ENCODE measurements at regions not wholly inside any gene's neighbourhood (a gene's known extent, or its start where the extent isn't known, plus 50 kb on each side); places are given as distances from the start of the nearest gene placed in this dataset.

DNA sequence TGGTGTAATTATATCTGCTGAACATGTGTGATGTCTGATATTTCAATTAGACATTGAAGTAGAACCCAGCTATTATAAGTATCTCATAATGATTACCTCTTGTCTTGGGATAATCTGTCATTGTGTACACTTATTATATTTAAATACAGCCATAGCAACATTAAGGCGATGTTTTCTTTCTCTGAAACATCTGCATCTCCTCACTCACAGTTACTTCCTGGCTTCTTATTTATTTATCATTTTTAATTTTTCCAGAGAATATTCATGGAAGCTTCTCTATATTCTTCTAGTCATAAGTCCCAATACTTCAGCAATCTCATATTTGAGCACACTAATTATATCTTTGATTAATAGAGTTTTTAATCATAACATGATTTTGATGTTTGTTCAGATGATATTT, 103.8 kb upstream of the FBN2 start:
- TF ChIP-seq, protein P1, sequence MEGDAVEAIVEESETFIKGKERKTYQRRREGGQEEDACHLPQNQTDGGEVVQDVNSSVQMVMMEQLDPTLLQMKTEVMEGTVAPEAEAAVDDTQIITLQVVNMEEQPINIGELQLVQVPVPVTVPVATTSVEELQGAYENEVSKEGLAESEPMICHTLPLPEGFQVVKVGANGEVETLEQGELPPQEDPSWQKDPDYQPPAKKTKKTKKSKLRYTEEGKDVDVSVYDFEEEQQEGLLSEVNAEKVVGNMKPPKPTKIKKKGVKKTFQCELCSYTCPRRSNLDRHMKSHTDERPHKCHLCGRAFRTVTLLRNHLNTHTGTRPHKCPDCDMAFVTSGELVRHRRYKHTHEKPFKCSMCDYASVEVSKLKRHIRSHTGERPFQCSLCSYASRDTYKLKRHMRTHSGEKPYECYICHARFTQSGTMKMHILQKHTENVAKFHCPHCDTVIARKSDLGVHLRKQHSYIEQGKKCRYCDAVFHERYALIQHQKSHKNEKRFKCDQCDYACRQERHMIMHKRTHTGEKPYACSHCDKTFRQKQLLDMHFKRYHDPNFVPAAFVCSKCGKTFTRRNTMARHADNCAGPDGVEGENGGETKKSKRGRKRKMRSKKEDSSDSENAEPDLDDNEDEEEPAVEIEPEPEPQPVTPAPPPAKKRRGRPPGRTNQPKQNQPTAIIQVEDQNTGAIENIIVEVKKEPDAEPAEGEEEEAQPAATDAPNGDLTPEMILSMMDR (conservative IDR thresholded peaks at IDR 0.05) = no peak
- Mint-ChIP-seq H3K27me3 (ENCODE audit: low read depth) (no peaks in the 10 kb centered on the region), H3K4me1 (no peaks in the 10 kb centered on the region), H3K4me3 (no peak overlapping the region), H3K36me3 (ENCODE audit: low read depth) (no peaks in the 10 kb centered on the region), H3K9me3 (peaks cover 5% of the 10 kb centered on the region), H3K27ac (ENCODE audit: unreplicated experiment) (no peak overlapping the region)
- no peak for DNase-seq (ENCODE audit: low read depth, low spot score)

DNA sequence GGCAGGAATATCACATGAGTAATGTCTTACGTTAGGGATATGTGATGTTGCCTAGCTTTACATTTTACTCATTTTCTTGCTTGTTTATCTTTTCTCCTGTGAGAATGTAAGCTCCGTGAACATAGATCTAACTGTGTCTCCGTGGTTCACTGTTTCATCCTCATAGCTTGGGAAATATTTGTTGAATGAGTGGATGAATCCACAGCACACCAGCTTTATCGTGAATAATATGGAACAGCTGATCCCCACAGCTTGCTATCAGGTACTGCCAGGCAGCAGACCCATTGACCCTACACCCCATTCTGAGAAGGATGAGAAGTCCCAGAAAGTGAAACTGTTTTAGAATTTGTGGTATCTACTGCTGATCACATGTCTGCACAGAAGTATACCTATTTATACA, 106.8 kb upstream of the FBN2 start:
- Mint-ChIP-seq H3K27me3 (ENCODE audit: low read depth) (no peaks in the 10 kb centered on the region), H3K36me3 (ENCODE audit: low read depth) (no peaks in the 10 kb centered on the region), H3K9me3 (peaks cover 5% of the 10 kb centered on the region), H3K27ac (ENCODE audit: unreplicated experiment) (no peak overlapping the region), H3K4me3 (no peak overlapping the region), H3K4me1 (no peaks in the 10 kb centered on the region)
- TF ChIP-seq, protein P1 (conservative IDR thresholded peaks at IDR 0.05) = no peak
- DNase-seq (ENCODE audit: low read depth, low spot score) = no peak

DNA sequence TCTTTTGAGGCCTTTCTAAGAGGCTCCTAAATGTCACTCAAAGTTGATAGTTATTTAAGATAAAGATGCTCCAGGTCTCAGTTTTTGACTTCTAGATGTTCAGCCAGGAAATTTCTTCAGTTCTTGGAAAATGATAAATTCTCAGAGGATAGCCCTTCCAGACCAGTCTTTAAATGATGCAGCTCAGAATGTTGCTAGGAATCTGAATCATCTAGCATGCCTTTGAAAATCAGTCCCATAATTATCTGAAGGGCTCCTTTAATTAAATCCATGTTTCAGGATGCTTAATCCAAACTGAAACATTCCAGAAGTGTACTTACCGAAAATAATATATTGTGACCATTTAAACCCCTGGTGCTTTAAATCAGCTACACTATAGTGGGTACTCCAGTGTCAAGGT, 107.5 kb upstream of the FBN2 start:
- no peak overlapping the region for H3K4me3 Mint-ChIP-seq
- H3K4me1 Mint-ChIP-seq = no peaks in the 10 kb centered on the region
- no peak overlapping the region for H3K27ac Mint-ChIP-seq (ENCODE audit: unreplicated experiment)
- no peaks in the 10 kb centered on the region for H3K27me3 Mint-ChIP-seq (ENCODE audit: low read depth)
- DNase-seq (ENCODE audit: low read depth, low spot score) = no peak
- H3K9me3 Mint-ChIP-seq = peaks cover 3% of the 10 kb centered on the region
- H3K36me3 Mint-ChIP-seq (ENCODE audit: low read depth) = no peaks in the 10 kb centered on the region
- TF ChIP-seq, protein P1 (conservative IDR thresholded peaks at IDR 0.05) = no peak

DNA sequence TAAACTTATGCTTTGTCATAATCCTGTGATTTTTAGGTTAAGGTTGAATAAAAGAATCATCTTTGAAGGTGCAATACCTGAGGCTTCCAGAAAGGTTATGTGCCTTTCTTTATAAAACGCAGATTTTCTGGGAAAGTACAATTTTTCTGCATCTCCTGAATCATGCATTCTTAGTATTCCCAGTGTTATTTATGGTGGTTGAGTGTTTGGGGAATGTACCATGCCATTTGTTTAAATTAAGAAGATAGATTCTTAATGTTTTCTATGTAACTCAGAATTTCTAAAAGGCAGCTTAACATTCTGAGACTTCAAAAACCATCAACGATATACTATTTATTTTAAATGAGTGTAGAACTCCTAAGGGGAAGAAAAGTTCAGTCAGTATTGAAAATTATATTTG, 108.1 kb upstream of the FBN2 start:
- Mint-ChIP-seq H3K9me3 (no peaks in the 10 kb centered on the region), H3K27me3 (ENCODE audit: low read depth) (no peaks in the 10 kb centered on the region), H3K27ac (ENCODE audit: unreplicated experiment) (no peak overlapping the region), H3K4me1 (no peaks in the 10 kb centered on the region), H3K36me3 (ENCODE audit: low read depth) (no peaks in the 10 kb centered on the region), H3K4me3 (no peak overlapping the region)
- no peak for DNase-seq (ENCODE audit: low read depth, low spot score)
- TF ChIP-seq, protein P1 (conservative IDR thresholded peaks at IDR 0.05) = no peak

DNA sequence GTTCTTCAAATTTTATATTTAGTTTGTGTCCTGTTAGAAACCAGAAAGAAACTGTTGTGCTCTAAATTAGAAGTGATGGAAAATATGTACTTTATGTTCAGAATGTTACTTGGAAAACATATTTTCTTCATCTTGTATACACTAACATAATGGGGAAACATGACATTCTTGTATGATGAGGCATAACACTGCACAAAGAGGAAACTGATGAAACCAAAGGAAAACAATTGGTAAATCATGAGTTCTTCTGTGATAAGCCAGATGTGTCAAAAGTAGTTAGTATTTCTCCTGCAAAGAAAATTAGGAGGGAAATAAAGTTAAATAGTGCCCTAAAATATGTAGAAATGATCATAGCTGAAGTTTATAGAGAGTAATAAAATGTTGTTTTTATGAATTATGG, 111.1 kb upstream of the FBN2 start:
- no peak overlapping the region for H3K4me3 Mint-ChIP-seq
- no peaks in the 10 kb centered on the region for H3K27me3 Mint-ChIP-seq (ENCODE audit: low read depth)
- TF ChIP-seq, protein P1 (conservative IDR thresholded peaks at IDR 0.05) = no peak
- H3K4me1 Mint-ChIP-seq = no peaks in the 10 kb centered on the region
- H3K27ac Mint-ChIP-seq (ENCODE audit: unreplicated experiment) = no peak overlapping the region
- DNase-seq (ENCODE audit: low read depth, low spot score) = no peak
- no peaks in the 10 kb centered on the region for H3K36me3 Mint-ChIP-seq (ENCODE audit: low read depth)
- no peaks in the 10 kb centered on the region for H3K9me3 Mint-ChIP-seq

DNA sequence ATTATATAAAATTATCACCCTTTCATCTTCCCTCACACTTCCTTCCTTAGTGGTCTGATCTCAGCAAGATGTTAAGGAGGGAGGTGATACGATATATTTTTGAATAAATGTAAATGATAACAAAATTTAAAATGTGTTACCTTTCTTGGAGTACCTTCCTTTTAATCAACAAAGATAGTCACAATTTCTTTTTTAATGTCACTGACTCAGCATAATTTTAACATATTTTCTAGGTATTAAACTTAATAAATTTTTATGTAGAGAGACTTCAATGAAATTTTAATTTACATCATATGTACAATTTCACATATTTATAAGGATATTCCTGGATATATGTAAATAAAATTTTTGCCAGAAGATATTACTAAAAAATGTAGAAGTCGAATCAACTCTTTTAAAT, 125.0 kb upstream of the FBN2 start:
- Mint-ChIP-seq H3K27me3 (ENCODE audit: low read depth) (no peaks in the 10 kb centered on the region), H3K27ac (ENCODE audit: unreplicated experiment) (no peak overlapping the region), H3K4me3 (no peak overlapping the region), H3K4me1 (no peaks in the 10 kb centered on the region), H3K36me3 (ENCODE audit: low read depth) (no peaks in the 10 kb centered on the region), H3K9me3 (peaks cover 6% of the 10 kb centered on the region)
- DNase-seq (ENCODE audit: low read depth, low spot score) = no peak
- TF ChIP-seq, protein P1 (conservative IDR thresholded peaks at IDR 0.05) = no peak
